ENCODE measurements at regions not wholly inside any gene's neighbourhood (a gene's known extent, or its start where the extent isn't known, plus 50 kb on each side); places are given as distances from the start of the nearest gene placed in this dataset.

GRCh38 chr13:89465366-89465765 lies 1794.2 kb downstream of the SLITRK5 start:
- H3K4me3 ChIP-seq: no peak overlapping the region
- no peak overlapping the region for H3K27ac ChIP-seq
- DNase-seq (ENCODE audit: extremely low spot score in 2 of 2): no peak
- H3K4me1 ChIP-seq: no peaks in the 10 kb centered on the region
- intact Hi-C loops (cut with DNase I): no loop called here
- no peaks in the 10 kb centered on the region for H3K36me3 ChIP-seq
- H3K9me3 ChIP-seq: no peaks in the 10 kb centered on the region
- TF ChIP-seq CTCF (IDR thresholded peaks at IDR 0.05) (no peak), POLR2A (IDR thresholded peaks at IDR 0.05) (no peak), POLR2AphosphoS5 (IDR thresholded peaks at IDR 0.05; ENCODE audit: insufficient read depth in 1 of 2, low read depth in 1 of 2) (no peak)
- no peaks in the 10 kb centered on the region for H3K27me3 ChIP-seq

- H3K9me3 ChIP-seq: no peaks in the 10 kb centered on the region
- no peak for DNase-seq (ENCODE audit: extremely low spot score in 2 of 2)
- no peak overlapping the region for H3K4me3 ChIP-seq
- intact Hi-C loops (cut with DNase I): no loop called here
- TF ChIP-seq CTCF (IDR thresholded peaks at IDR 0.05) (no peak), POLR2AphosphoS5 (IDR thresholded peaks at IDR 0.05; ENCODE audit: insufficient read depth in 1 of 2, low read depth in 1 of 2) (no peak), POLR2A (IDR thresholded peaks at IDR 0.05) (no peak)
- no peaks in the 10 kb centered on the region for H3K4me1 ChIP-seq
- H3K36me3 ChIP-seq: no peaks in the 10 kb centered on the region
- H3K27ac ChIP-seq: no peak overlapping the region
- H3K27me3 ChIP-seq: no peaks in the 10 kb centered on the region
Measured at GRCh38 chr13:89468081-89468480, 1796.9 kb downstream of the SLITRK5 start.

GRCh38 chr13:89470901-89471300 lies 1799.7 kb downstream of the SLITRK5 start:
- no peaks in the 10 kb centered on the region for H3K27me3 ChIP-seq
- H3K9me3 ChIP-seq: no peaks in the 10 kb centered on the region
- no peaks in the 10 kb centered on the region for H3K4me1 ChIP-seq
- no peak overlapping the region for H3K4me3 ChIP-seq
- H3K36me3 ChIP-seq: no peaks in the 10 kb centered on the region
- no peak overlapping the region for H3K27ac ChIP-seq
- intact Hi-C loops (cut with DNase I): no loop called here
- DNase-seq (ENCODE audit: extremely low spot score in 2 of 2): no peak
- TF ChIP-seq CTCF (IDR thresholded peaks at IDR 0.05) (no peak), POLR2A (IDR thresholded peaks at IDR 0.05) (no peak), POLR2AphosphoS5 (IDR thresholded peaks at IDR 0.05; ENCODE audit: insufficient read depth in 1 of 2, low read depth in 1 of 2) (no peak)

- no peaks in the 10 kb centered on the region for H3K36me3 ChIP-seq
- TF ChIP-seq POLR2AphosphoS5 (IDR thresholded peaks at IDR 0.05; ENCODE audit: insufficient read depth in 1 of 2, low read depth in 1 of 2) (no peak), CTCF (IDR thresholded peaks at IDR 0.05) (no peak)
- no peaks in the 10 kb centered on the region for H3K9me3 ChIP-seq
- intact Hi-C loops (cut with DNase I): no loop called here
- no peaks in the 10 kb centered on the region for H3K4me1 ChIP-seq
- H3K27me3 ChIP-seq: no peaks in the 10 kb centered on the region
- no peak overlapping the region for H3K27ac ChIP-seq
- DNase-seq (ENCODE audit: extremely low spot score in 2 of 2): no peak
- no peak overlapping the region for H3K4me3 ChIP-seq
Measured at GRCh38 chr13:89474432-89474831, 1803.3 kb downstream of the SLITRK5 start.

GRCh38 chr13:89486065-89486464 lies 1814.9 kb downstream of the SLITRK5 start:
- Histone ChIP-seq H3K27me3 (no peaks in the 10 kb centered on the region), H3K36me3 (no peaks in the 10 kb centered on the region), H3K4me3 (no peak overlapping the region), H3K27ac (no peak overlapping the region), H3K9me3 (no peaks in the 10 kb centered on the region), H3K4me1 (no peaks in the 10 kb centered on the region)
- DNase-seq (ENCODE audit: extremely low spot score in 2 of 2): no peak
- intact Hi-C loops (cut with DNase I): no loop called here
- TF ChIP-seq POLR2A (IDR thresholded peaks at IDR 0.05) (no peak), CTCF (IDR thresholded peaks at IDR 0.05) (no peak), POLR2AphosphoS5 (IDR thresholded peaks at IDR 0.05; ENCODE audit: insufficient read depth in 1 of 2, low read depth in 1 of 2) (no peak)

Measured in vagina (tissue), 2 donors.